ENCODE measurements at regions not wholly inside any gene's neighbourhood (a gene's known extent, or its start where the extent isn't known, plus 50 kb on each side); places are given as distances from the start of the nearest gene placed in this dataset.
A peak's percentile ranks its signal among the peaks of the same experiment; 100 is the strongest.

DNA sequence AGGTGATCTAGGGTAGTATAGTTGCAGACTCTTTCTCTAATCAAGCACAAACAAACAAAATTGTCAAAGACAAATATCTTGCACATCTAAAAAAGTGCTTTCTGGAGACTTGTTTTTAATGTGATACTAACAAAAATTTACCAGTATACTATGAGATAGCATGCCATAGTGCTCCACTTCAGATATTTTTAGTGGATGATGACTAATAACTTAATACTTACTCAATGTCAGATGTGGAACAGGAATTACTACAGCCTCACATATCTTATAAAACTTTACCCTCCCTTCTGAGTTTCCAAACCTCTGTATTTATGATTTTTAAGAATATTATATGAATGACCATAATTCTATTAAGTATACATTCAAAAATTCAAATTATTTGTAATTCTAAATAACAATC is 1162.0 kb upstream of the SLC39A10 start:
- H3K9me3 ChIP-seq, result no peaks in the 10 kb centered on the region
- no peak overlapping the region for H3K4me3 ChIP-seq
- H3K36me3 ChIP-seq, result no peaks in the 10 kb centered on the region
- peak; percentile 33 for ATAC-seq
- TF ChIP-seq, protein P1, sequence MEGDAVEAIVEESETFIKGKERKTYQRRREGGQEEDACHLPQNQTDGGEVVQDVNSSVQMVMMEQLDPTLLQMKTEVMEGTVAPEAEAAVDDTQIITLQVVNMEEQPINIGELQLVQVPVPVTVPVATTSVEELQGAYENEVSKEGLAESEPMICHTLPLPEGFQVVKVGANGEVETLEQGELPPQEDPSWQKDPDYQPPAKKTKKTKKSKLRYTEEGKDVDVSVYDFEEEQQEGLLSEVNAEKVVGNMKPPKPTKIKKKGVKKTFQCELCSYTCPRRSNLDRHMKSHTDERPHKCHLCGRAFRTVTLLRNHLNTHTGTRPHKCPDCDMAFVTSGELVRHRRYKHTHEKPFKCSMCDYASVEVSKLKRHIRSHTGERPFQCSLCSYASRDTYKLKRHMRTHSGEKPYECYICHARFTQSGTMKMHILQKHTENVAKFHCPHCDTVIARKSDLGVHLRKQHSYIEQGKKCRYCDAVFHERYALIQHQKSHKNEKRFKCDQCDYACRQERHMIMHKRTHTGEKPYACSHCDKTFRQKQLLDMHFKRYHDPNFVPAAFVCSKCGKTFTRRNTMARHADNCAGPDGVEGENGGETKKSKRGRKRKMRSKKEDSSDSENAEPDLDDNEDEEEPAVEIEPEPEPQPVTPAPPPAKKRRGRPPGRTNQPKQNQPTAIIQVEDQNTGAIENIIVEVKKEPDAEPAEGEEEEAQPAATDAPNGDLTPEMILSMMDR (IDR thresholded peaks at IDR 0.05), result no peak
- H3K27me3 ChIP-seq, result no peaks in the 10 kb centered on the region
- DNase-seq, result no peak
- H3K4me1 ChIP-seq, result no peaks in the 10 kb centered on the region
- H3K27ac ChIP-seq, result no peak overlapping the region
- intact Hi-C loops (cut with DNase I), result no loop called here

GRCh38 chr2:194494401-194494800 is 1162.6 kb upstream of the SLC39A10 start:
- H3K27me3 ChIP-seq, result no peaks in the 10 kb centered on the region
- no peak overlapping the region for H3K27ac ChIP-seq
- TF ChIP-seq, protein P1 (IDR thresholded peaks at IDR 0.05), result no peak
- no peaks in the 10 kb centered on the region for H3K4me1 ChIP-seq
- no peaks in the 10 kb centered on the region for H3K9me3 ChIP-seq
- ATAC-seq (no peak), DNase-seq (no peak)
- intact Hi-C loops (cut with DNase I), result no loop called here
- H3K36me3 ChIP-seq, result no peaks in the 10 kb centered on the region
- no peak overlapping the region for H3K4me3 ChIP-seq

- Histone ChIP-seq H3K27me3 (no peaks in the 10 kb centered on the region), H3K9me3 (no peaks in the 10 kb centered on the region), H3K4me3 (no peak overlapping the region), H3K4me1 (no peaks in the 10 kb centered on the region), H3K36me3 (no peaks in the 10 kb centered on the region), H3K27ac (no peak overlapping the region)
- TF ChIP-seq, protein P1 (IDR thresholded peaks at IDR 0.05), result no peak
- intact Hi-C loops (cut with DNase I), result no loop called here
- ATAC-seq (no peak), DNase-seq (no peak)
These were observed 1165.5 kb upstream of the SLC39A10 start for GRCh38 chr2:194491409-194492115.

- no peak for DNase-seq
- TF ChIP-seq, protein P1 (IDR thresholded peaks at IDR 0.05), result no peak
These were observed 1170.7 kb upstream of the SLC39A10 start for GRCh38 chr2:194486326-194486725.

DNA sequence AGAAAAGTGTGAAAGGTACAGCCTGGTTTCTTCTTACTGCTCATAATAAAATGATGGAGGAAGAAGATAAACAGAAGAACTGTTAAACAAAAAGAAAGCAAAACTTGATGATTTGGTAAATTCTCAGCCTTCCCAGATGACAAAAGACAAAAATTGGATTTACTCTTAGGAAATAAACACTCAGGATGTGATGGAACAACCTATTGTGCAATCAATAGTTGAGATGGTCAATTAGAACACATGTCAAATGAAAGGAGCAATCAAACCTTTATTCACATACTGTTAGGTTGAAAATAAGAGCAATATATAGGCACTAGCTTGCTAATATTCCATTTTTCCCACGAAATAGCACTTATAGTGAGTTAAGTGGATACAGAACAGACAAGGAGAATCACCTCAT is 1174.0 kb upstream of the SLC39A10 start:
- Histone ChIP-seq H3K27ac (no peak overlapping the region), H3K9me3 (no peaks in the 10 kb centered on the region), H3K36me3 (no peaks in the 10 kb centered on the region), H3K27me3 (no peaks in the 10 kb centered on the region), H3K4me1 (no peaks in the 10 kb centered on the region), H3K4me3 (no peak overlapping the region)
- ATAC-seq (no peak), DNase-seq (no peak)
- intact Hi-C loops (cut with DNase I), result no loop called here
- TF ChIP-seq, protein P1 (IDR thresholded peaks at IDR 0.05), result no peak

More at GRCh38 chr2:194486326-194486725, 1170.7 kb upstream of the SLC39A10 start:
- Histone ChIP-seq H3K27ac (no peak overlapping the region), H3K9me3 (no peaks in the 10 kb centered on the region), H3K4me1 (no peaks in the 10 kb centered on the region), H3K36me3 (no peaks in the 10 kb centered on the region), H3K4me3 (no peak overlapping the region), H3K27me3 (no peaks in the 10 kb centered on the region)
- intact Hi-C loops (cut with DNase I), result no loop called here
- ATAC-seq, result no peak

All from left lung (tissue), 4 donors.